A549 (cell line): ENCODE measurements at regions not wholly inside any gene's neighbourhood (a gene's known extent, or its start where the extent isn't known, plus 50 kb on each side); places are given as distances from the start of the nearest gene placed in this dataset.

Source experiments
- ATAC-seq, 2 experiments: fragments of 200-7000 bp in 1 of 2; fragments of >200 bp in 1 of 2; cut with Nextera tagmentation in 1 of 2; cut with Tn5 transposase in 1 of 2; 3 replicates each; pipeline versions ENCODE4 v1.8.0 to v1.9.1; 2018 to 2020; ENCODE audit warnings: mild to moderate bottlenecking in 1 of 2, moderate library complexity in 1 of 2
- CTCF ChIA-PET: fragments of 300-600 bp; sonication (Branson Sonifier 250); formaldehyde crosslinking; extraction: SDS; loops from one replicate; lab custom pipeline; 2021; ENCODE audit warnings: antibody characterized with exemption, inconsistent platforms; lab: Yijun Ruan, JAX
- POLR2A ChIA-PET: fragments of 350-600 bp; formaldehyde crosslinking; extraction: SDS; loops from one replicate; lab custom pipeline; 2021; ENCODE audit warnings: antibody characterized with exemption, inconsistent platforms; lab: Yijun Ruan, JAX
- DNase-seq, 2 experiments: peaks; one replicate each; pipeline versions ENCODE4 v3.0.0 to v3.0.0-alpha.2; 2011 to 2016; ENCODE audit warnings: low read depth in 1 of 2, low spot score in 1 of 2
- FAIRE-seq: peaks from 2 replicates; lab custom pipeline; 2011; peaks lifted over from hg19 to GRCh38; lab: Jason Lieb, UNC
- H3K27ac ChIP-seq, 2 experiments: fragments of >200 bp; sonication (Bioruptor Twin); formaldehyde crosslinking; 3 replicates each; pipeline ENCODE4 v1.5.1; 2016 to 2017
- H3K4me1 ChIP-seq: fragments of >200 bp; sonication (Bioruptor Twin); formaldehyde crosslinking; 3 replicates; pipeline ENCODE4 v1.6.1; 2016
- H3K4me2 ChIP-seq: fragments of >200 bp; sonication (Bioruptor Twin); formaldehyde crosslinking; 3 replicates; pipeline ENCODE4 v1.6.1; 2016
- H3K4me3 ChIP-seq: fragments of >200 bp; sonication (Bioruptor Twin); formaldehyde crosslinking; 3 replicates; pipeline ENCODE4 v1.5.1; 2016
- H3K9me3 ChIP-seq: fragments of >200 bp; sonication (Bioruptor Twin); formaldehyde crosslinking; 3 replicates; pipeline ENCODE4 v1.6.1; 2016
- CBX8 ChIP-seq: fragments of 200-600 bp; sonication (generic); IDR thresholded peaks from 2 replicates; pipeline ENCODE4 v1.6.1; 2016
- EHF ChIP-seq: fragments of 250-450 bp; sonication (Bioruptor Pico); IDR thresholded peaks from 2 replicates; pipeline ENCODE4 v1.5.0; 2020; ENCODE audit warnings: mild to moderate bottlenecking
- FOXS1 ChIP-seq: fragments of 250-450 bp; sonication (Bioruptor Pico); IDR thresholded peaks from 2 replicates; pipeline ENCODE4 v1.5.0; 2020; ENCODE audit warnings: mild to moderate bottlenecking, moderate library complexity
- HEYL ChIP-seq: fragments of 250-450 bp; sonication (Bioruptor Pico); IDR thresholded peaks from 2 replicates; pipeline ENCODE4 v1.8.0; 2021; ENCODE audit warnings: mild to moderate bottlenecking, moderate library complexity
- JUN ChIP-seq, 2 experiments: fragments of >200 bp; sonication (Bioruptor Twin); formaldehyde crosslinking; IDR thresholded peaks; 2 replicates in 1 of 2; 3 replicates in 1 of 2; pipeline ENCODE4 v1.6.1; 2016 to 2017
- JUNB ChIP-seq: fragments of >200 bp; sonication (Bioruptor Twin); formaldehyde crosslinking; IDR thresholded peaks from 2 replicates; pipeline ENCODE4 v1.6.1; 2016
- MAZ ChIP-seq: fragments of 150-350 bp; IDR thresholded peaks from 2 replicates; pipeline ENCODE4 v1.6.1; 2014; ENCODE audit warnings: antibody characterized with exemption, low read depth, low read length, borderline replicate concordance
- MYC ChIP-seq: IDR thresholded peaks from 2 replicates; pipeline ENCODE4 v1.6.1; 2012; ENCODE audit warnings: mild to moderate bottlenecking, inconsistent platforms, low read length, improper control_type of control experiment, borderline replicate concordance
- NFE2L2 ChIP-seq: fragments of 150-350 bp; conservative IDR thresholded peaks from 2 replicates; pipeline ENCODE4 v1.6.1; 2014; ENCODE audit warnings: low read length
- NR3C1 ChIP-seq: fragments of >200 bp; sonication (Bioruptor Twin); formaldehyde crosslinking; IDR thresholded peaks from 3 replicates; pipeline ENCODE4 v1.6.1; 2017
- PHF8 ChIP-seq: fragments of 200-600 bp; sonication (generic); IDR thresholded peaks from 2 replicates; pipeline ENCODE4 v1.6.1; 2016; ENCODE audit warnings: low read depth, mild to moderate bottlenecking, antibody characterized with exemption, moderate library complexity, borderline replicate concordance
- POLR2AphosphoS2 ChIP-seq: conservative IDR thresholded peaks from 2 replicates; pipeline ENCODE4 v1.6.1; 2012; ENCODE audit warnings: low read length, improper control_type of control experiment, inconsistent platforms
- RAD21 ChIP-seq, 2 experiments: fragments of >200 bp in 1 of 2; sonication (Bioruptor Twin) in 1 of 2; formaldehyde crosslinking in 1 of 2; IDR thresholded peaks in 1 of 2; conservative IDR thresholded peaks in 1 of 2; 2 replicates in 1 of 2; 3 replicates in 1 of 2; pipeline ENCODE4 v1.6.1; 2012 to 2018; ENCODE audit warnings: inconsistent platforms in 1 of 2
- RARB ChIP-seq: fragments of 250-450 bp; sonication (Bioruptor Pico); IDR thresholded peaks from 2 replicates; pipeline ENCODE4 v1.8.0; 2021; ENCODE audit warnings: mild to moderate bottlenecking, moderate library complexity
- RNF2 ChIP-seq: fragments of 200-600 bp; sonication (generic); IDR thresholded peaks from 2 replicates; pipeline ENCODE4 v1.6.1; 2016; ENCODE audit warnings: low read depth, mild to moderate bottlenecking, antibody characterized with exemption, moderate library complexity, borderline replicate concordance
- SMC3 ChIP-seq: fragments of >200 bp; sonication (Bioruptor Twin); formaldehyde crosslinking; IDR thresholded peaks from 3 replicates; pipeline ENCODE4 v1.6.1; 2018; ENCODE audit warnings: inconsistent platforms
- SREBF2 ChIP-seq: fragments of 450-650 bp; IDR thresholded peaks from 2 replicates; pipeline ENCODE4 v1.6.1; 2014; ENCODE audit warnings: mild to moderate bottlenecking, moderate library complexity
- TP53 ChIP-seq: fragments of 250-450 bp; sonication (Bioruptor Pico); IDR thresholded peaks from 2 replicates; pipeline ENCODE4 v1.5.0; 2021; ENCODE audit warnings: mild to moderate bottlenecking, moderate library complexity
- ZNF302 ChIP-seq: fragments of 250-450 bp; sonication (Bioruptor Pico); IDR thresholded peaks from 2 replicates; pipeline ENCODE4 v1.9.0; 2021; ENCODE audit warnings: inconsistent platforms, mild to moderate bottlenecking, moderate library complexity
- WGBS: methylation state at CpG from one replicate; pipeline ENCODE4 v1.1.6; 2017; ENCODE audit errors: missing lambda C conversion rate; 5-methylcytosine and 5-hydroxymethylcytosine counted together
- TF ChIP-seq, protein P1 (sequence below): IDR thresholded peaks from 2 replicates; pipeline ENCODE4 v1.6.1; 2012; ENCODE audit warnings: low read depth, borderline replicate concordance
- TF ChIP-seq, protein P2 (sequence below): fragments of >200 bp; sonication (Bioruptor Twin); formaldehyde crosslinking; IDR thresholded peaks from 2 replicates; pipeline ENCODE4 v1.6.1; 2016
- TF ChIP-seq, protein P3 (sequence below): fragments of 250-450 bp; sonication (Bioruptor Pico); IDR thresholded peaks from 2 replicates; pipeline ENCODE4 v1.5.0; 2020; ENCODE audit warnings: low read depth, mild to moderate bottlenecking, moderate library complexity
- TF ChIP-seq, protein P4 (sequence below): IDR thresholded peaks from 2 replicates; pipeline ENCODE4 v1.6.1; 2012
- TF ChIP-seq, protein P5 (sequence below): fragments of 200-600 bp; sonication (generic); IDR thresholded peaks from 2 replicates; pipeline ENCODE4 v1.6.1; 2016; ENCODE audit warnings: antibody characterized with exemption, mild to moderate bottlenecking, moderate library complexity

DNA sequence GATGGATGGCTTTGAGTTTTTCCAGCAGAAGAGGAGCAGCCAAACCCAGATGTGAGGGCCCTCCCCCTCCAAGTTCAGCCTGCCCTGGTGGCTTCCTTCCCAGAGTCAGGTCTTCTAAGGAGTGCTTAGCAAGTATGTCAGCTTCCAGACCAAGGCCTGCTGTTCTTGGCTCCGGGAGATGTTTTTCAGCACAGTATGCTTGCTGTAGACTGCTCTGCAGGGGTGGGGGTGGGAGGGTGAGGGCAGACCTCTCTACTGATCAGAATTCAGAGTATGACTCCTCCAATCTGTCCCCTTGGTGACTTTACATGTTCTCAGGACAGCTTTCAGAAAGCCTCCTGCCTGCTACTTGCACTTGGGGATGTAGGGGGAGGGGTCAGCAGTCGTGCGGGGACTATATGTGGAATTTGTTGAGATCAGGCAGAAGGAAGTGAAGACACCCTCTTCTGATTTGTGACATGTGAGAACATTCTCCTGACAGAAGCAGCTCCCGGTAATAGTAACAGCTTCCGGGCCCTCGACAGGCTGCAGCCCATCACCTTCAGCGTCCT, 516.4 kb upstream of the ZMIZ1 start:
- H3K27ac ChIP-seq: no peak overlapping the region
- H3K4me1 ChIP-seq: no peaks in the 10 kb centered on the region
- H3K4me3 ChIP-seq: no peak overlapping the region
- no peak for FAIRE-seq
- H3K9me3 ChIP-seq: no peaks in the 10 kb centered on the region; the same call in 2 of the 3 replicates
- WGBS: 62% methylated on average over 7 of the region's 7 CpGs
- POLR2A ChIA-PET: no interaction called here
- no peak for ATAC-seq
- no peak for DNase-seq
- CTCF ChIA-PET: no interaction called here
- TF ChIP-seq EHF (CRISPR knock-in tag) (no peak), RARB (CRISPR knock-in tag) (no peak), ZNF302 (CRISPR knock-in tag) (no peak), PHF8 (no peak), MYC (no peak), SREBF2 (no peak), FOXS1 (CRISPR knock-in tag) (no peak)
- TF ChIP-seq, protein P1, sequence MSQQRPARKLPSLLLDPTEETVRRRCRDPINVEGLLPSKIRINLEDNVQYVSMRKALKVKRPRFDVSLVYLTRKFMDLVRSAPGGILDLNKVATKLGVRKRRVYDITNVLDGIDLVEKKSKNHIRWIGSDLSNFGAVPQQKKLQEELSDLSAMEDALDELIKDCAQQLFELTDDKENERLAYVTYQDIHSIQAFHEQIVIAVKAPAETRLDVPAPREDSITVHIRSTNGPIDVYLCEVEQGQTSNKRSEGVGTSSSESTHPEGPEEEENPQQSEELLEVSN: no peak
- TF ChIP-seq, protein P2, sequence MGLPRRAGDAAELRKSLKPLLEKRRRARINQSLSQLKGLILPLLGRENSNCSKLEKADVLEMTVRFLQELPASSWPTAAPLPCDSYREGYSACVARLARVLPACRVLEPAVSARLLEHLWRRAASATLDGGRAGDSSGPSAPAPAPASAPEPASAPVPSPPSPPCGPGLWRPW: no peak
- TF ChIP-seq, protein P3, sequence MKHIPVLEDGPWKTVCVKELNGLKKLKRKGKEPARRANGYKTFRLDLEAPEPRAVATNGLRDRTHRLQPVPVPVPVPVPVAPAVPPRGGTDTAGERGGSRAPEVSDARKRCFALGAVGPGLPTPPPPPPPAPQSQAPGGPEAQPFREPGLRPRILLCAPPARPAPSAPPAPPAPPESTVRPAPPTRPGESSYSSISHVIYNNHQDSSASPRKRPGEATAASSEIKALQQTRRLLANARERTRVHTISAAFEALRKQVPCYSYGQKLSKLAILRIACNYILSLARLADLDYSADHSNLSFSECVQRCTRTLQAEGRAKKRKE: no peak
- TF ChIP-seq, protein P4, sequence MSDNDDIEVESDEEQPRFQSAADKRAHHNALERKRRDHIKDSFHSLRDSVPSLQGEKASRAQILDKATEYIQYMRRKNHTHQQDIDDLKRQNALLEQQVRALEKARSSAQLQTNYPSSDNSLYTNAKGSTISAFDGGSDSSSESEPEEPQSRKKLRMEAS: no peak
- H3K4me2 ChIP-seq: no peak overlapping the region

DNA sequence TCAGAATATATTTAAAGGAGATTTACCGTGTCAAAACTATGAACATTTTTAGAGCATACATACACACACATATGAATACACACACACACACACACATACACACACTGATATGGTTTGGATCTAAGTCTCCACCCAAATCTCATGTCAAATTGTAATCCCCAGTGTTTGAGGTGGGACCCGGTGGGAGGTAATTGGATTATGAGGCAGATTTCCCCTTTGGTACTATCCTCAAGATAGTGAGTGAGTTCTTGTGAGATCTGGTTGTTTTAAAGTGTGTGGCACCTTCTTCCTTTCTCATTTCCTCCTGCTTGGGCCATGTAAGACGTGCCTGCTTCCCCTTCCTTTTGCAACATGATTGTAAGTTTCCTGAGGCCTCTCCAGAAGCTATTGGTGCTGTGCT, 515.0 kb upstream of the ZMIZ1 start:
- no peak for TF ChIP-seq ZNF302 (CRISPR knock-in tag)
- no peak for TF ChIP-seq RNF2
- TF ChIP-seq CBX8: no peak
- TF ChIP-seq MAZ: no peak
- no peak for TF ChIP-seq JUN (IDR thresholded peaks at IDR 0.05)
- TF ChIP-seq POLR2AphosphoS2: no peak
- no peak for TF ChIP-seq TP53 (CRISPR knock-in tag)
- TF ChIP-seq NR3C1: no peak
- no peak for TF ChIP-seq RAD21 (conservative IDR thresholded peaks at IDR 0.05 in 1 of 2, IDR thresholded peaks at IDR 0.05 in 1 of 2)
- TF ChIP-seq, protein P5, sequence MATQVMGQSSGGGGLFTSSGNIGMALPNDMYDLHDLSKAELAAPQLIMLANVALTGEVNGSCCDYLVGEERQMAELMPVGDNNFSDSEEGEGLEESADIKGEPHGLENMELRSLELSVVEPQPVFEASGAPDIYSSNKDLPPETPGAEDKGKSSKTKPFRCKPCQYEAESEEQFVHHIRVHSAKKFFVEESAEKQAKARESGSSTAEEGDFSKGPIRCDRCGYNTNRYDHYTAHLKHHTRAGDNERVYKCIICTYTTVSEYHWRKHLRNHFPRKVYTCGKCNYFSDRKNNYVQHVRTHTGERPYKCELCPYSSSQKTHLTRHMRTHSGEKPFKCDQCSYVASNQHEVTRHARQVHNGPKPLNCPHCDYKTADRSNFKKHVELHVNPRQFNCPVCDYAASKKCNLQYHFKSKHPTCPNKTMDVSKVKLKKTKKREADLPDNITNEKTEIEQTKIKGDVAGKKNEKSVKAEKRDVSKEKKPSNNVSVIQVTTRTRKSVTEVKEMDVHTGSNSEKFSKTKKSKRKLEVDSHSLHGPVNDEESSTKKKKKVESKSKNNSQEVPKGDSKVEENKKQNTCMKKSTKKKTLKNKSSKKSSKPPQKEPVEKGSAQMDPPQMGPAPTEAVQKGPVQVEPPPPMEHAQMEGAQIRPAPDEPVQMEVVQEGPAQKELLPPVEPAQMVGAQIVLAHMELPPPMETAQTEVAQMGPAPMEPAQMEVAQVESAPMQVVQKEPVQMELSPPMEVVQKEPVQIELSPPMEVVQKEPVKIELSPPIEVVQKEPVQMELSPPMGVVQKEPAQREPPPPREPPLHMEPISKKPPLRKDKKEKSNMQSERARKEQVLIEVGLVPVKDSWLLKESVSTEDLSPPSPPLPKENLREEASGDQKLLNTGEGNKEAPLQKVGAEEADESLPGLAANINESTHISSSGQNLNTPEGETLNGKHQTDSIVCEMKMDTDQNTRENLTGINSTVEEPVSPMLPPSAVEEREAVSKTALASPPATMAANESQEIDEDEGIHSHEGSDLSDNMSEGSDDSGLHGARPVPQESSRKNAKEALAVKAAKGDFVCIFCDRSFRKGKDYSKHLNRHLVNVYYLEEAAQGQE: no peak
- no peak for TF ChIP-seq HEYL (CRISPR knock-in tag)
- TF ChIP-seq MYC: no peak
- no peak for TF ChIP-seq NFE2L2
- no peak for TF ChIP-seq SMC3
- no peak for TF ChIP-seq SREBF2
- TF ChIP-seq JUNB: no peak
- no peak overlapping the region for H3K4me2 ChIP-seq
- no peak overlapping the region for H3K27ac ChIP-seq
- no peak overlapping the region for H3K4me3 ChIP-seq
- WGBS: 60% methylated on average over 3 of the region's 3 CpGs
- FAIRE-seq (no peak), DNase-seq (no peak), ATAC-seq (no peak)
- CTCF ChIA-PET: no interaction called here
- POLR2A ChIA-PET: no interaction called here
- no peaks in the 10 kb centered on the region for H3K4me1 ChIP-seq
- no peaks in the 10 kb centered on the region; the same call in 2 of the 3 replicates for H3K9me3 ChIP-seq
